CD4-positive, alpha-beta T cell (primary cell): ENCODE measurements at regions not wholly inside any gene's neighbourhood (a gene's known extent, or its start where the extent isn't known, plus 50 kb on each side); places are given as distances from the start of the nearest gene placed in this dataset.
"Not testable (repeated sequence)": the region's sequence is repeated elsewhere in the genome, so short reads cannot be mapped to it uniquely, and the experiment has no call there.

Experiments used
- ATAC-seq: fragments of 200-7000 bp; cut with Tn5 transposase; one replicate; pipeline ENCODE4 v1.10.0; 2022; ENCODE audit warnings: mild to moderate bottlenecking; ENCODE audit not compliant: poor library complexity
- CTCF ChIA-PET: fragments of 350-600 bp; sonication (Branson Sonifier 250); formaldehyde crosslinking; loops from one replicate; lab custom pipeline; 2021; ENCODE audit warnings: antibody characterized with exemption, inconsistent platforms; lab: Charles Lee
- POLR2A ChIA-PET: fragments of 350-600 bp; sonication (Branson Sonifier 250); formaldehyde crosslinking; loops from one replicate; lab custom pipeline; 2021; ENCODE audit warnings: antibody characterized with exemption, inconsistent platforms; lab: Charles Lee
- DNase-seq, 14 experiments: peaks; one replicate each; pipeline ENCODE4 v3.0.0-alpha.2; 2013 to 2020; ENCODE audit warnings: mixed read lengths in 2 of 14
- H3K27ac ChIP-seq, 2 donors: one replicate each; pipeline versions ENCODE4 v1.5.1 to v1.7.0; 2013; ENCODE audit warnings: low read length in 2 of 2, low read depth in 1 of 2, mild to moderate bottlenecking in 1 of 2
- H3K27me3 ChIP-seq, 2 experiments: 1 replicate in 1 of 2; 2 replicates in 1 of 2; pipeline versions ENCODE4 v1.6.1 to v1.7.0; 2013; ENCODE audit warnings: low read length in 2 of 2, control low read depth in 1 of 2, mild to moderate bottlenecking in 1 of 2, moderate library complexity in 1 of 2; ENCODE audit not compliant: insufficient read depth in 2 of 2, control insufficient read depth in 1 of 2
- H3K36me3 ChIP-seq: one replicate; pipeline ENCODE4 v1.6.1; 2013; ENCODE audit warnings: low read length, control low read depth; ENCODE audit not compliant: insufficient read depth
- H3K4me1 ChIP-seq: one replicate; pipeline ENCODE4 v1.6.1; 2013; ENCODE audit warnings: low read length, control low read depth; ENCODE audit not compliant: insufficient read depth
- H3K4me3 ChIP-seq: one replicate; pipeline ENCODE4 v1.5.1; 2013; ENCODE audit warnings: mild to moderate bottlenecking, low read length, moderate library complexity
- H3K9me3 ChIP-seq, 2 experiments: 1 replicate in 1 of 2; 2 replicates in 1 of 2; pipeline versions ENCODE4 v1.6.1 to v1.7.0; 2013; ENCODE audit warnings: low read length in 2 of 2, mild to moderate bottlenecking in 2 of 2, control low read depth in 1 of 2, moderate library complexity in 1 of 2; ENCODE audit not compliant: control insufficient read depth in 1 of 2, insufficient read depth in 1 of 2
- H3K27ac Mint-ChIP-seq: one replicate; pipeline ENCODE4 v1.8.0; 2020; ENCODE audit warnings: mixed read lengths
- H3K27me3 Mint-ChIP-seq: one replicate; pipeline ENCODE4 v1.8.0; 2021; ENCODE audit warnings: mixed read lengths
- H3K36me3 Mint-ChIP-seq: one replicate; pipeline ENCODE4 v1.8.0; 2021; ENCODE audit warnings: low read depth, mixed read lengths
- H3K4me1 Mint-ChIP-seq: one replicate; pipeline ENCODE4 v1.8.0; 2021; ENCODE audit warnings: low read depth, mixed read lengths
- H3K4me3 Mint-ChIP-seq: one replicate; pipeline ENCODE4 v1.8.0; 2020; ENCODE audit warnings: mild to moderate bottlenecking, mixed read lengths
- H3K9me3 Mint-ChIP-seq: one replicate; pipeline ENCODE4 v1.8.0; 2020; ENCODE audit warnings: mixed read lengths
- intact Hi-C, 2 experiments: fragments of 100-400 bp; cut with DNase I in 1 of 2; cut with micrococcal nuclease in 1 of 2; formaldehyde crosslinking; loops; one replicate each; pipeline versions ENCODE4 v1.15.1 to v1.9.0; 2023 to 2025; cut with DNase I, micrococcal nuclease
- TF ChIP-seq, protein P1 (sequence below): fragments of 200-600 bp; IDR thresholded peaks from one replicate; pipeline ENCODE4 v1.8.0; 2022; ENCODE audit warnings: antibody characterized with exemption, mild to moderate bottlenecking

DNA sequence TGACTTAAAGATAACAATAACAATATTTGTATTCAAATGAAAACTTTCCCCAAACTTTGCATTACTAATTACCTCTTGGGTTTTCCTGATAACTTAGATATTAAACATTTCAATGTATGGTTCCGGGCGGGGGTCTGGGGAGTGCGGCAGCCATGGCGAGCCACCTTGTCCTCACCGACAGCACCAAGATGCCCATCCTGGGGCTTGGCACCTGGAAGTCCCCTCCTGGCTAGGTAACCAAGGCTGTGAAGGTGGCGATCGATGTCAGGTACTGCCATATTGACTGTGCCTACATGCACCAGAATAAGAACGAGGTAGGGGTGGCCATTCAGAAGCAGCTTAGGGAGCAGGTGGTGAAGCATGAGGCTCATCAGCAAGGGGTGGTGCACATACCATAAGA is 478.7 kb downstream of the CNTN3 start:
- POLR2A ChIA-PET: no interaction called here
- no peak overlapping the region for H3K27ac Mint-ChIP-seq
- H3K27me3 Mint-ChIP-seq: no peaks in the 10 kb centered on the region
- intact Hi-C loops: no loop called here
- Histone ChIP-seq H3K27ac (no peak overlapping the region), H3K4me1 (no peaks in the 10 kb centered on the region), H3K36me3 (no peaks in the 10 kb centered on the region), H3K4me3 (no peak overlapping the region), H3K27me3 (no peaks in the 10 kb centered on the region), H3K9me3 (peaks cover 0 to 12% of the 10 kb centered on the region in 2 experiments)
- H3K4me3 Mint-ChIP-seq: no peak overlapping the region
- no peaks in the 10 kb centered on the region for H3K4me1 Mint-ChIP-seq
- no peaks in the 10 kb centered on the region for H3K36me3 Mint-ChIP-seq
- no peak for DNase-seq
- H3K9me3 Mint-ChIP-seq: peaks cover 7% of the 10 kb centered on the region
- TF ChIP-seq, protein P1, sequence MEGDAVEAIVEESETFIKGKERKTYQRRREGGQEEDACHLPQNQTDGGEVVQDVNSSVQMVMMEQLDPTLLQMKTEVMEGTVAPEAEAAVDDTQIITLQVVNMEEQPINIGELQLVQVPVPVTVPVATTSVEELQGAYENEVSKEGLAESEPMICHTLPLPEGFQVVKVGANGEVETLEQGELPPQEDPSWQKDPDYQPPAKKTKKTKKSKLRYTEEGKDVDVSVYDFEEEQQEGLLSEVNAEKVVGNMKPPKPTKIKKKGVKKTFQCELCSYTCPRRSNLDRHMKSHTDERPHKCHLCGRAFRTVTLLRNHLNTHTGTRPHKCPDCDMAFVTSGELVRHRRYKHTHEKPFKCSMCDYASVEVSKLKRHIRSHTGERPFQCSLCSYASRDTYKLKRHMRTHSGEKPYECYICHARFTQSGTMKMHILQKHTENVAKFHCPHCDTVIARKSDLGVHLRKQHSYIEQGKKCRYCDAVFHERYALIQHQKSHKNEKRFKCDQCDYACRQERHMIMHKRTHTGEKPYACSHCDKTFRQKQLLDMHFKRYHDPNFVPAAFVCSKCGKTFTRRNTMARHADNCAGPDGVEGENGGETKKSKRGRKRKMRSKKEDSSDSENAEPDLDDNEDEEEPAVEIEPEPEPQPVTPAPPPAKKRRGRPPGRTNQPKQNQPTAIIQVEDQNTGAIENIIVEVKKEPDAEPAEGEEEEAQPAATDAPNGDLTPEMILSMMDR: no peak
- ATAC-seq: no peak
- CTCF ChIA-PET: no interaction called here

DNA sequence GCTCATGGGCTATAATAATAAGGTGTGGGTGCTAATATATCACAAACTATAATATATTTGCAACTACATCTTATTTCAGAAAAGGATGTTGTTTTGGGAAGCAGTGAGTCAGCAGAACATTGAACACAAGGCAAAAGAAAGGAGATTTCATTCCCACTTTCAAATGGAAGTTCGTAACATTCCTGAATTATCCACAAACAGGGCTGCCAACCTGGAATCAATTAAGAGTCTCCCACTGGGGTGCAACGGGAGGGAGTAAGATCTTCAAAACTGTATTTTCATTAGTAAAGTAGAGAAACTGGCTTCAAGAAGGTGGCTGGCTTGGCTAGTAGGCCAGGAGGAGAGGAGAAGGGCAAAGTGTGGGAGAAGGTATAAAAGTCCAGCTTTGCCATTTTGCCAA is 479.6 kb downstream of the CNTN3 start:
- intact Hi-C loops: no loop called here
- ATAC-seq (no peak), DNase-seq (no peak)
- CTCF ChIA-PET: no interaction called here
- Mint-ChIP-seq H3K27me3 (no peaks in the 10 kb centered on the region), H3K4me3 (no peak overlapping the region), H3K9me3 (peaks cover 9% of the 10 kb centered on the region), H3K4me1 (no peaks in the 10 kb centered on the region), H3K27ac (no peak overlapping the region), H3K36me3 (no peaks in the 10 kb centered on the region)
- Histone ChIP-seq H3K36me3 (no peaks in the 10 kb centered on the region), H3K4me1 (no peaks in the 10 kb centered on the region), H3K9me3 (peaks cover 0 to 12% of the 10 kb centered on the region in 2 experiments), H3K27ac (no peak overlapping the region), H3K27me3 (no peaks in the 10 kb centered on the region), H3K4me3 (no peak overlapping the region)
- POLR2A ChIA-PET: no interaction called here
- TF ChIP-seq, protein P1: no peak

DNA sequence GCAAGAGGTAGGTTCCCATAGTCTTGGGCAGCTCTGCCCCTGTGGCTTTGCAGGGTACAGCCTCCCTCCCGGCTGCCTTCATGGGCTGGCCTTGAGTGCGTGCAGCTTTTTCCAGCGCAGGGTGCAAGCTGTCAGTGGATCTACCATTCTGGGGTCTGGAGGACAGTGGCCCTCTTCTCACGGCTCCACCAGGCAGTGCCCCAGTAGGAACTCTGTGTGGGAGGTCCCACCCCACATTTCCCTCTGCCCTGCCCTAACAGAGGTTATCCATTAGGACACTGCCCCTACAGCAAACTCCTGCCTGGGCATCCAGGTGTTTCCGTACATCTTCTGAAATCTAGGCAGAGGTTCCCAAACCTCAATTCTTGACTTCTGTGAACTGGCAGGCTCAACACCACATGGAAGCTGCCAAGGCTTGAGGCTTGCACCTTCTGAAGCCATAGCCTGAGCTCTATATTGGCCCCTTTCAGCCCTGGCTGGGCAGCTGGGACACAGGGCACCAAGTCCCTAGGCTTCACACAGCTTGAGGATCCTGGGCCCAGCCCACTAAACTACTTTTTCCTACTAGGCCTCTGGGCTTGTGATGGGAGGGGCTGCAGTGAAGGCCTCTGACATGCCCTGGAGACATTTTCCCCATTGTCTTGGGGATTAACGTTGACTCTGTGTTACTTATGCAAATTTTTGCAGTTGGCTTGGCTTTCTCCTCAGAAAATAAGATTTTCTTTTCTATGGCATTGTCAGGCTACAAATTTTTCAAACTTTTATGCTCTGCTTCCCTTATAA is 482.7 kb downstream of the CNTN3 start:
- POLR2A ChIA-PET, H3K27ac ChIP-seq, ATAC-seq, H3K27me3 ChIP-seq, H3K27ac Mint-ChIP-seq, H3K4me3 Mint-ChIP-seq, H3K36me3 Mint-ChIP-seq, H3K27me3 Mint-ChIP-seq, H3K36me3 ChIP-seq, H3K4me1 Mint-ChIP-seq, H3K4me1 ChIP-seq, DNase-seq, CTCF ChIA-PET, H3K4me3 ChIP-seq, intact Hi-C loops: not testable (repeated sequence)
- peaks cover 13% of the 10 kb centered on the region for H3K9me3 Mint-ChIP-seq
- H3K9me3 ChIP-seq: peaks cover 0 to 12% of the 10 kb centered on the region in 2 experiments

DNA sequence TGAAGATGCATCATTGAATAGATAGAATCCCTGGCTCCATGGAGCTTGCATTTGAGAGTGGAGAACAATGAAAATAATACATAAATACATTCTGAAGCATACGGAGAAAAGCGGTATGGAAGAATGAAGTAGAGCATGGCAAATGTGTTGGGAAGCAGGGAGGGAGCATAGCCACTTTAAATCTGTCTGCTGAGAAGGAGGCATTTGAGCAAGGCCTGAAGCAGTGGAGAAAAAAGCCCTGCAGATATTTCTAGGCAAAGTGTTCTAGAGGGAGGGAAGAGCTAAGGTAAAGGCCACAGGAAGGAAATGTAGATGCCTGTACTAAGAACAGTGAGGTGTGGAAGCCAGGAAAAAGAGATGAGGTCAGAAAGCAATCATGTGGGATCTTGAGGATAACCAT is 484.8 kb downstream of the CNTN3 start:
- Histone ChIP-seq H3K27ac (no peak overlapping the region), H3K4me3 (no peak overlapping the region), H3K36me3 (no peaks in the 10 kb centered on the region), H3K4me1 (no peaks in the 10 kb centered on the region), H3K27me3 (no peaks in the 10 kb centered on the region), H3K9me3 (peaks cover 0 to 8% of the 10 kb centered on the region in 2 experiments)
- peaks cover 13% of the 10 kb centered on the region for H3K9me3 Mint-ChIP-seq
- ChIA-PET CTCF (no interaction called here), POLR2A (no interaction called here)
- intact Hi-C loops: no loop called here
- no peaks in the 10 kb centered on the region for H3K27me3 Mint-ChIP-seq
- DNase-seq (no peak), ATAC-seq (no peak)
- TF ChIP-seq, protein P1: no peak
- H3K27ac Mint-ChIP-seq: no peak overlapping the region
- no peak overlapping the region for H3K4me3 Mint-ChIP-seq
- no peaks in the 10 kb centered on the region for H3K4me1 Mint-ChIP-seq
- no peaks in the 10 kb centered on the region for H3K36me3 Mint-ChIP-seq
